Endothelial cell of umbilical vein (primary cell): ENCODE measurements at regions not wholly inside any gene's neighbourhood (a gene's known extent, or its start where the extent isn't known, plus 50 kb on each side); places are given as distances from the start of the nearest gene placed in this dataset.

ENCODE experiments used
- BruUV-seq: library from RNA; stranded (reverse); fragments of 400-500 nt; replicated peaks from 2 replicates; lab custom pipeline; 2021; lab: Mats Ljungman, UMichigan
- CTCF ChIA-PET: fragments of 300-600, 350-600 bp; sonication (Branson Sonifier 250); formaldehyde crosslinking; loops from one replicate; lab custom pipeline; 2021; ENCODE audit warnings: antibody characterized with exemption, inconsistent platforms; lab: Charles Lee
- POLR2A ChIA-PET: fragments of 300-600, 350-600 bp; sonication (Branson Sonifier 250); formaldehyde crosslinking; loops from one replicate; lab custom pipeline; 2021; ENCODE audit warnings: antibody characterized with exemption, inconsistent platforms; lab: Charles Lee
- DNase-seq: peaks from one replicate; pipeline ENCODE4 v3.0.0-alpha.2; 2011; ENCODE audit warnings: low read depth, low spot score
- FAIRE-seq: peaks from 2 replicates; lab custom pipeline; 2011; peaks lifted over from hg19 to GRCh38; lab: Jason Lieb, UNC
- H2AFZ ChIP-seq: 2 replicates; pipeline ENCODE4 v1.6.0; 2012; ENCODE audit warnings: low read depth, low read length, control low read depth, inconsistent platforms
- H3K27ac ChIP-seq: 2 replicates; pipeline ENCODE4 v1.5.1; 2011; ENCODE audit warnings: low read depth, mild to moderate bottlenecking, control low read depth, low read length, moderate library complexity; ENCODE audit not compliant: insufficient read depth
- H3K27me3 ChIP-seq, 2 experiments: 2 replicates each; pipeline versions ENCODE4 v1.6.0 to v1.6.1; 2011; ENCODE audit warnings: low read length in 2 of 2, mixed read lengths in 1 of 2; ENCODE audit not compliant: control insufficient read depth in 2 of 2, insufficient read depth in 2 of 2
- H3K36me3 ChIP-seq, 2 experiments: 2 replicates in 1 of 2; 3 replicates in 1 of 2; pipeline ENCODE4 v1.5.1; 2011; ENCODE audit warnings: low read length in 2 of 2, mild to moderate bottlenecking in 1 of 2, moderate library complexity in 1 of 2; ENCODE audit not compliant: control insufficient read depth in 2 of 2, insufficient read depth in 2 of 2; ENCODE audit errors: extremely low read depth in 1 of 2
- H3K4me1 ChIP-seq: 3 replicates; pipeline ENCODE4 v1.5.1; 2011; ENCODE audit warnings: mild to moderate bottlenecking, low read length; ENCODE audit not compliant: control insufficient read depth, insufficient read depth; ENCODE audit errors: extremely low read depth
- H3K4me2 ChIP-seq: 2 replicates; pipeline ENCODE4 v1.6.1; 2011; ENCODE audit warnings: low read length, control low read depth, mixed read lengths; ENCODE audit not compliant: insufficient read depth
- H3K4me3 ChIP-seq, 3 experiments: fragments of 200-600 bp in 1 of 3; sonication (generic), shearing (Covaris generic) in 1 of 3; replicated peaks in 1 of 3; 2 replicates each; pipeline ENCODE4 v1.5.1; 2011 to 2016; ENCODE audit warnings: control low read depth in 3 of 3, low read length in 3 of 3, mild to moderate bottlenecking in 2 of 3, inconsistent platforms in 1 of 3, low read depth in 1 of 3, moderate library complexity in 1 of 3; ENCODE audit not compliant: insufficient read depth in 1 of 3
- H3K79me2 ChIP-seq: 2 replicates; pipeline ENCODE4 v1.6.0; 2012; ENCODE audit warnings: low read length, inconsistent platforms; ENCODE audit not compliant: control insufficient read depth, insufficient read depth
- H3K9ac ChIP-seq: replicated peaks from 2 replicates; pipeline ENCODE3; 2011; ENCODE audit warnings: low read length, control low read depth; ENCODE audit not compliant: insufficient read depth; ENCODE audit errors: extremely low read depth
- H3K9me1 ChIP-seq: replicated peaks from 3 replicates; pipeline ENCODE4 v1.6.0; 2011; ENCODE audit warnings: mild to moderate bottlenecking, low read length; ENCODE audit not compliant: control insufficient read depth, insufficient read depth; ENCODE audit errors: extremely low read depth
- H3K9me3 ChIP-seq: replicated peaks from 2 replicates; pipeline ENCODE4 v1.5.1; 2012; ENCODE audit warnings: low read length, inconsistent platforms; ENCODE audit not compliant: control insufficient read depth, insufficient read depth
- H4K20me1 ChIP-seq: replicated peaks from 2 replicates; pipeline ENCODE3; 2011; ENCODE audit warnings: mild to moderate bottlenecking, low read length; ENCODE audit not compliant: control insufficient read depth, insufficient read depth; ENCODE audit errors: extremely low read depth
- CTCF ChIP-seq, 2 donors: IDR thresholded peaks; 1 replicate in 1 of 2; 2 replicates in 1 of 2; pipeline ENCODE4 v1.5.1; 2011; ENCODE audit warnings: low read length in 2 of 2, mild to moderate bottlenecking in 2 of 2, moderate library complexity in 2 of 2, control low read depth in 1 of 2, inconsistent platforms in 1 of 2, low read depth in 1 of 2; ENCODE audit not compliant: insufficient read depth in 1 of 2; ENCODE audit errors: extremely low read depth in 1 of 2
- EZH2 ChIP-seq: IDR thresholded peaks from 2 replicates; pipeline ENCODE4 v1.6.1; 2012; ENCODE audit warnings: borderline replicate concordance, low read depth, mild to moderate bottlenecking, moderate library complexity, low read length, inconsistent platforms; ENCODE audit not compliant: severe bottlenecking
- FOS ChIP-seq: IDR thresholded peaks from 2 replicates; pipeline ENCODE4 v1.6.1; 2011; ENCODE audit warnings: mild to moderate bottlenecking, low read length, moderate library complexity, borderline replicate concordance; ENCODE audit not compliant: insufficient read depth
- GATA2 ChIP-seq: IDR thresholded peaks from 2 replicates; pipeline ENCODE4 v1.7.0; 2011; ENCODE audit warnings: low read depth, mild to moderate bottlenecking, moderate library complexity, mixed read lengths, low read length; ENCODE audit not compliant: insufficient read length, insufficient read depth
- JUN ChIP-seq: IDR thresholded peaks from 2 replicates; pipeline ENCODE4 v1.6.1; 2011; ENCODE audit warnings: borderline replicate concordance, low read depth; ENCODE audit not compliant: insufficient read length, insufficient read depth
- MAX ChIP-seq: IDR thresholded peaks from 2 replicates; pipeline ENCODE4 v1.6.1; 2011; ENCODE audit not compliant: insufficient read depth, insufficient read length
- MYC ChIP-seq: IDR thresholded peaks from one replicate; pipeline ENCODE4 v1.6.1; 2011; ENCODE audit warnings: mild to moderate bottlenecking, low read depth, low read length
- POLR2A ChIP-seq: IDR thresholded peaks from 2 replicates; pipeline ENCODE4 v1.6.1; 2012; ENCODE audit warnings: low read depth, mild to moderate bottlenecking, control low read depth, low read length
- POLR2AphosphoS5 ChIP-seq: IDR thresholded peaks from 2 replicates; pipeline ENCODE4 v1.6.1; 2012; ENCODE audit warnings: low read depth, mild to moderate bottlenecking, control low read depth, low read length, moderate library complexity; ENCODE audit not compliant: insufficient read depth
- dilution Hi-C: fragments of 300-500 bp; cut with MboI; formaldehyde crosslinking; loops from one replicate; pipeline ENCODE4 v1.15.0; 2019; ENCODE audit warnings: low sequenced_read_pairs; ENCODE audit not compliant: extremely low pct_ligation_motif_present
- intact Hi-C: fragments of 100-400 bp; cut with micrococcal nuclease; formaldehyde crosslinking; loops from one replicate; pipeline ENCODE4 v1.10.0; 2022

GRCh38 chr4:120354381-120354780 lies 287.7 kb upstream of the MAD2L1 start:
- TF ChIP-seq CTCF (IDR thresholded peaks at IDR 0.05; ENCODE audit: extremely low read depth in 1 of 2, insufficient read depth in 1 of 2, low read depth in 1 of 2, low read length in 2 of 2) (no peak), POLR2A (no peak), GATA2 (no peak), JUN (no peak), MYC (no peak), FOS (no peak), MAX (no peak), POLR2AphosphoS5 (no peak), EZH2 (no peak)
- H3K4me3 ChIP-seq, result no peak overlapping the region
- H3K27me3 ChIP-seq, result no peaks in the 10 kb centered on the region
- ChIA-PET CTCF (no interaction called here), POLR2A (no interaction called here)
- no peak overlapping the region for H3K4me2 ChIP-seq
- H3K27ac ChIP-seq, result no peak overlapping the region
- intact Hi-C loops (no loop called here), dilution Hi-C loops (no loop called here)
- H2AFZ ChIP-seq, result no peak overlapping the region
- FAIRE-seq (no peak), DNase-seq (no peak)
- H3K36me3 ChIP-seq, result no peaks in the 10 kb centered on the region
- H3K4me1 ChIP-seq, result no peaks in the 10 kb centered on the region
- H3K9me1 ChIP-seq, result no peaks in the 10 kb centered on the region
- BruUV-seq, result no TSS peak
- no peak overlapping the region for H3K9ac ChIP-seq
- H3K9me3 ChIP-seq, result no peaks in the 10 kb centered on the region
- H3K79me2 ChIP-seq, result no peaks in the 10 kb centered on the region
- H4K20me1 ChIP-seq, result no peaks in the 10 kb centered on the region
